Skin epidermis (tissue), 12 donors: ENCODE measurements at regions not wholly inside any gene's neighbourhood (a gene's known extent, or its start where the extent isn't known, plus 50 kb on each side); places are given as distances from the start of the nearest gene placed in this dataset.

Experiments used
- H3K27ac ChIP-seq, 21 experiments: fragments of 200-600 bp; sonication (generic) in 11 of 21; one replicate each; pipeline ENCODE4 v1.5.0; 2020; ENCODE audit warnings: mild to moderate bottlenecking in 3 of 21, inconsistent platforms in 2 of 21, moderate library complexity in 2 of 21
- H3K4me3 ChIP-seq, 7 experiments: fragments of 200-600 bp; sonication (generic) in 2 of 7; one replicate each; pipeline ENCODE4 v1.5.0; 2020; ENCODE audit warnings: inconsistent platforms in 2 of 7, mild to moderate bottlenecking in 2 of 7, moderate library complexity in 1 of 7

DNA sequence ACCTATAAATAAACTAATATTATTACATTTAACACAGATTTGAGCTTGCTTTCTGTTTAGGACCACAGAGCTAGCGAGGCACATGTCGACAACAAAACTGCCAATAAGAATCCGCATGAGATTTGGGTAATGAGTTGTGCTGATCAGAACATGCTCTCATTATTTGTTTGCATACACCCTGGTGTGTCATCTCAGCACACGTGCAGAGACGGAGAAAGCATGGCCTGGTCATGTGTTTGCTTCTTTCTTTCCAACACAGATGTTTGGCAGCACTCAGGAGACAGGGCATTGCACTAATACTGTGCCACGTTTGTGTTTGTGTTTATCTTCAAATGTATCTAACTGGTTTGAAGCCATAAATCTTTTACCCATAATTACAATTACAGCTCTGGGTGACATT lies 364.8 kb downstream of the ARAP2 start:
- Histone ChIP-seq H3K4me3 (no peak overlapping the region), H3K27ac (no peak overlapping the region)

DNA sequence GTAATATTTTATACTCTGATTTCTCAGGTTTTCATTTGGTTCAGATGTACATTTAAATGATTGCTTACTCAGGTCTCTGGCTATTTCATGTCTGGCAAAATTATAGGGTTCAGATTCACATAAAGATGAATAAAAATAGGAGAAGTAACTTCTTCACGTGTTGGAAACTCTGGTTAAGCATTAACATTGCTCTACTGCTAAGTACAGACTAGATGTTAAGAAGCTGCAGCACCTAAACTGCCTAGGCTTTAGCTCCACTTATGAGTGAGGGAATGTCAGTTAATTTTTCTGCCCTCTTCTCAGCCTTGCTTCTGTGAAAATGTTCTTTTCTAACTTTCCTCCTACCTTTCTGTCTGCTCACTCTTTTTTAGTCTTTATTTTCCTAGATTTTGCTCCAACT lies 361.2 kb downstream of the ARAP2 start:
- Histone ChIP-seq H3K27ac (no peak overlapping the region), H3K4me3 (no peak overlapping the region)

DNA sequence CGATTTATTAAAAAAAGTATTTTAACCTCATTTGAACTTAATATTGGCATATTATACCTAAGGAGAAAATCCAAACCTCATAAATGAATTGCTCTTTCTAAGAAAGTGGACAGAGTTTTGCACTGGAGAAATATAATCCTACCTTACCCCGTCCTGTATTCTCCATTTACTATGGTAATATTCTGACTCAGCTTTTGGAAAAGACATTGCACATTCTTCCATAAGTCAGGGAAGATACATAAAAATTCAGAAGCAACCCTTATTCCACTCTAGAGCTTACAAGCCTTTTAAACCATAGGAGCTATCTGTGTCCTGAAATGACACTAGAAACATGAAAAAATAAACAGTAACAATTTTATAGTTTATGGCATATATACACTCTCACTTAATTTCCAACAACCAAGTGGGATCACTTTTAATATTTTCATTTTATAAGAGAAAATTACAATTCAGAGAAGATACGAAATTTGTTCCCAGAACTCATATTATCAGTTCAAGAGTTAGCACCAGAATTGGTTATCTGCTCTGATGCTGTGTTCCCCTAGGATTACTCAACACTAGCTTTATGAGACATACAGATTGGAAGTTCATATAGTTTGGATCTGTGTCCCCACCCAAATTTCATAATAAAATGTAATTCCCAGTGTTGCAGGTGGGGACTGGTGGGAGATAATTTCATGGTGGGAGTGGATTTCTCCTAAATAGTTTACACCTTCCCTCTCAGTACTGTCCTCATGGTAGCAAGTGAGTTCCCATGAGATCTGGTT lies 359.4 kb downstream of the ARAP2 start:
- H3K27ac ChIP-seq, result no peak overlapping the region
- no peak overlapping the region for H3K4me3 ChIP-seq

DNA sequence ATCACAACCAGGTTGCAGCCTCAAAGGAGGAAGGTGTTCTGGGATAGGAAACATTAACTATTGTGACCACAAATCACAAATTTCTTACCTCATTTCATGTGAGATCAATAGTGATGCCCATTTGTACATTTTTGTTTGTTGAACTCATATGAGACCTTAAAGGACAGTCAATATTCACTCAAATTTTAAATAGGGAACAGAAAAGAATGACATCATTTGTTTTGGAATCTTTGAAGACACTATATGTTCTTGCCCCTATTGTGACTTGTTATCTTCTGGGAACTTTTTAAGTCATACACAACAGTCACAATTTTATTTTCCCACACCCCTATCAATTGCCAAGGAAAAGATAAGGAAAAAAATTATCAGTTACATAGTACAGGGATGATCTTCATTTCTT lies 346.5 kb downstream of the ARAP2 start:
- no peak overlapping the region for H3K27ac ChIP-seq
- no peak overlapping the region for H3K4me3 ChIP-seq

DNA sequence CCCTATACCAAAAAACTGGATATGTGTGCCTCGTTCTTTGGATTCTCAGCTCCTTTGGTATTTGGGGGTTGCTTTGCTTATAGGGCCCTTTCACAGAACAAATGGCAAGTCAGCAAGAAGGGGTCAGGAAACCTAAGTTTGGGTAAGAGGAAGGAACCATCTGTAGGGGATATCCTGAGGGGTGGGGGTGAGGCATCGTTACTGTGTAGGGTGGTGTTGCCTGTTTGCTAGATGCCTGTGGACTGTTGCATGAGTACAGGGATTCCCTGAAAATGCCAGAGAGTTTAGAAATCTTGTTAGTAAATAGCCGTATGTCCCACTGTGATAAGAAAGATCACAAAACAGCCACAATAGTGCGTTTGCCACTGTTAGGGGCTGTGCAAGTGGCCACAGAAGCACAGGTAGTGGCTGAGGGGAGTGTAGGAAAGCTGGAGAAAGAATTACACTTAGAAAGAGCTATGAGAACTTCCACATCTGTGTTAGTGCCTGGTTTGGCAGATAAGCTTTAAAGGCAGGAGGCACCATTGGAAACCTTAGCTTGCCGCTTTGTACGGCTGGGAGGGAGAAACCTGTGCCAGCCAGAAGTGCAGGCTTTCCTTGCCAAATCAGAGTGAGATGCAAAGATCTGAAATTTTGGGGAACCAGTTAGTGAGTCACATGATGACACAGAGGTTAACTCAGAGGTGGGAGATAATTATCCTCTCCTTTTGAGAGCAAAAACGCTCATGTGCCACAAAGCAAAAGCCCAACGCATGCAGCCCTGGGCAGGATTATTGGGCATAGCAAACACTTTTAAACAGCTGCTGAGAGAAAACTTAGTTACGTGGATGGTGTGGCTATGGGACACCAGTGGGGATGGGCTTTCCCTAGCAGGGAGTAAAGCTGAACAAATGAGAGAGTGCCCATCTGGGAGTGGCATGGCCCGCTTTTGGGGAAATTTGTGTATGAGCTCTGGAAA lies 343.7 kb downstream of the ARAP2 start:
- Histone ChIP-seq H3K4me3 (no peak overlapping the region), H3K27ac (no peak overlapping the region)

DNA sequence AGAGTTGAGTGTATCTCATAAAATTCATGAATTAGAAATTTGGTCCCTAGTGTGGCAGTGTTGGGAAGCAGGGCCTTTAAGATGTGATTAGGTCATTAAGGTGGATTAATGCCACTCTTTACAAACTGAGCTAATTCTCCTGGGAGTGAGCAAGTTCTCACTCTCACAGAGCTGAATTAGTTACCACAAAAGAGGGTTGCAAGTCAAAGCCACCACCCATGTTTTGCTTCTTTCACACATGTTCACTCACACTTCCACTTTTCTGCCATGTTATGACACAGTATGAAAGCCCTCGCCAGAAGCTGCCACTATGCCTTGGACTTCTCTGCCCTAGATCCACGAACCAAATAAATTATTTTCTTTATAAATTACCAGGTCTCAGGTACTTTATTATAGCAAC lies 332.1 kb downstream of the ARAP2 start:
- no peak overlapping the region for H3K4me3 ChIP-seq
- no peak overlapping the region for H3K27ac ChIP-seq

DNA sequence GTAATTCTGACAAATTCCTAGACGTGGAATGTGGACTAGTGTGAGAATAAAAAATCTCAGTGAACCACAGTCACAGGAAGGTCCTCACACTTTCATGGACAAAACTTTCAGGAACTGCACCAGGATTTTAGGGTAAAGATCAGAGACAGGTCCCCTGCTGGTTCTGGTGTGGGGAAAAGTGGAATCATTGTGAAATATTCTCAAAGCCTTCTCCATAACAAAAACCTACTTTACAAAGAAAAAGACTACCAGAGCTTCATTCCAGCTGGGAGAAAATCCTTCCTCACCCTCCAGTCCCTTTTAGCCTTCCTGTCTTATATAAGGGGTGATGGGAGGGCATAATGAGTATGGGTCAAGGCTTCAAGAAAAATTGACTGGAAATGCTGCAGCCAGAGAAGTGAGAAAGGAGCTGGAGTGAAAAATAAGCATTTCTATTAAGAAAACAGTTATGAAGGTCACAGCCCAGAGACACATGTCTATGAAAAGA lies 325.8 kb downstream of the ARAP2 start:
- Histone ChIP-seq H3K4me3 (no peak overlapping the region), H3K27ac (no peak overlapping the region)

DNA sequence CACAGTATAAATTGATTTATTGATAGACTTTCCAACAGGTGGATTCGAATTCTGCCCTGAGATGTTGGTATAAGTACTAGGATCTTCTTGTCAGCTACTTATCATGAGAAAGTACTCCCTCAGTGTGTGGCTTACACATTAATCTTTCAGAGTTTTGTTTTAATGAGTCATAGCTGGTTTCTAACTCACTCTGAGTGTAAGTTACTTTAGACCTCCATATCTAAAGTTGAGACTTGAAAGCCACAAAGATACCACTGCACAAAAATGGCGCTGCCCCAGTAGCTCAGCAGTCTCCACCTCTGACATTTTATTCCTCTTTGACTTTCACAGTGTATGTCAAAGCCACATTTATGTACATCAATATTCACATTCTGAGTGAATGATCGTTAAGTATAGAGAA lies 318.5 kb downstream of the ARAP2 start:
- Histone ChIP-seq H3K4me3 (no peak overlapping the region), H3K27ac (no peak overlapping the region)

DNA sequence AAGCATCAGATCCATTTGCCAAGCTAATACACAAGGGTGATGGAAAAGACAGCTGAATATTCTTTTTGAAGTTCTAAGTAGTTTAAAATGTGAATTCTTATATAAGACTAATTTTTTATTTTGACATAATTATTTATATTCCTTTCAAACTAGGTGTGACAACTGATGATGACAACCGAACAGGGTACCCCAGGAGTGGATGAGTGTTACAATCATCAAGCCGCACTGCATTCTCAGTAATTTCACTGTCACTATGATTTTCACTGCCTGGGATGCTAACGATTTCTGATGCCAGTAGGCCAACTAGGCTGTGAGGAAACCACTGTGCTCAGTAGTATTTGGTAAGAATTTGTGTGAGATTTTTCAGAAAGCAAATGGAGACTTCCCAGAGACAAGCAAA lies 317.5 kb downstream of the ARAP2 start:
- Histone ChIP-seq H3K27ac (no peak overlapping the region), H3K4me3 (no peak overlapping the region)

DNA sequence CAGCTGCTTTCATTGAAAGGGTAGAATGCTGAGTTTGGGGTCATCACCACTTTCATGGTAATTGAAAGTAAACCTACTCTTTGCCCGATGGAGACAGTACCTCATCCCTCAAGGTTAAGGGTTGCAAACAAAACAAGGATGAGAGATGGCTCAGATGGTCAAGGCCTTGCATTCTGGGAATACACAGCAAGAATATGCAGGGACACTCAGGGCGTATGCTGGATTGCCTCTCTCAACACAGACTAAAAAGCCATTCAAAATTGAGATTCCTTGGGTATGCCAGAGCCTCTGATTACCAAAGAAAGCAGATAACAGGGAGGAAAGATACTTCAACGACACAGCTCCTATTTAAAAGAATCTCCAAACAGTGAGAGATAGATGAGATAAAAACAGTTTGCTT lies 310.4 kb downstream of the ARAP2 start:
- Histone ChIP-seq H3K27ac (no peak overlapping the region), H3K4me3 (no peak overlapping the region)

DNA sequence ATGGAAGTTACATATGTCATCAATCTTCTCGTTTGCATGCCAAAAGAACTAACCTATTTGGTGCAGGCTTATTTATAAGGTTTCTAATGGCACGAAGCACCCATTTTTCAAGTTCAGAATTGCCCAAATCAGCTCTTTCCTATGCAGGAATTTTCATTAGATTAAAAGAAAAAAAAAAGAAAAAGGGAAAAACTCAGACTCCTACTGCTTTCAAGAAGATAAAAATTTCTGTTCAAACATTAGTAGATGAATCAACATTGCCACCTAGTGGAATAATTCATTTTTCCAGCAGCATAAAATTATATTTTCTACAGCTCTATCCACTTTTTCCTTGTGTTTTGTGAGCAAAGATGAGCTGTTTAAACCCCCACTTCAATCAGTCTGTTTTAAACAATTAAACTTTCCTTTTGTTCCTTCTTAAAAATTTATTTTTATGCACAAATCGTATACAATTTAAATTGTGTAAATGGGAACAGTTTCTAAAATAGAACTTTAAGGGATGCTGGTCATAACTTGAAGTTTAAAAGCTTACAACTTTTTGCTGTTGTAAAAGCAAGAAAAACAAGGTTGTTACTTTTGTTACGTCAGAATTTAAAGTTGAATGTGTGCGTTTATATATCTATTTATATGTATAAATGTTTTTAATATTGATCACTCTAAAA lies 309.9 kb downstream of the ARAP2 start:
- Histone ChIP-seq H3K4me3 (no peak overlapping the region), H3K27ac (no peak overlapping the region)

DNA sequence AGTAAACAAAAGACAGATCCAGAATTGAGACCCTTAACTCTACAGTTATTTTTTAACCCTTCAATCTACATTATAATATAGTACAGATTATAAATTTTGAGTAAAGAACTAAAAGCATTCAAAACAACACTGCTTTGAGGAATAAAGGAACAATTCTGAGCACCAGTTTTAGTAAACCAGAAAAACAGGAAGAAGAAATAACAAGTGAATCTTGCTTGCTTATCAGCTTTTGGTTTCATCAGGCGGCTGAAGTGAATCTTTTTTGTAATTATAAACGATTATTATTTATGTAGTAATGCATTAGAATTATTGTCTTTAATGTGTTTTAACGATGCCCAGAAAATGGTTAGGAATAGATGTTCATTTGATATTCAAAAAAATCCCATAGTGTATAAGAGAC lies 305.4 kb downstream of the ARAP2 start:
- H3K4me3 ChIP-seq, result no peak overlapping the region
- H3K27ac ChIP-seq, result no peak overlapping the region

DNA sequence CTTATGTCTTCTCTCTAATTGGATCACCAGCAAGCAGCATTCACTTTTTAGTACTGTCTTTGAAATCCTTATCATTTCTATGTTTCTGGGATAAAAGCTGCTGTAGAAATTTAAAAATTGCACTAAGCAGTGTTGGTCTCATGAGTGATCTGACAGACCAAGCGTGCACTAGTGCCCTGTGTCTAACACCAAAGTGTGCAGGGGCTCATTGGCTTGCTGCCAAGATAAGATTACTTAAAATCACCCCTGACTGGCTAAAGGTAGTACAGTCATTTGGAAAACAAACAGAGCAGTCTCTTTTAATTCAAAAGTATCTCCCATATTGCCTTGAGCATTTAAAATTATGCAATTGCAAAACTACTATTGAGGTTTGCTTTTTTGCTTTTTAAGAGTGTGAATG lies 304.6 kb downstream of the ARAP2 start:
- H3K4me3 ChIP-seq, result no peak overlapping the region
- H3K27ac ChIP-seq, result no peak overlapping the region

DNA sequence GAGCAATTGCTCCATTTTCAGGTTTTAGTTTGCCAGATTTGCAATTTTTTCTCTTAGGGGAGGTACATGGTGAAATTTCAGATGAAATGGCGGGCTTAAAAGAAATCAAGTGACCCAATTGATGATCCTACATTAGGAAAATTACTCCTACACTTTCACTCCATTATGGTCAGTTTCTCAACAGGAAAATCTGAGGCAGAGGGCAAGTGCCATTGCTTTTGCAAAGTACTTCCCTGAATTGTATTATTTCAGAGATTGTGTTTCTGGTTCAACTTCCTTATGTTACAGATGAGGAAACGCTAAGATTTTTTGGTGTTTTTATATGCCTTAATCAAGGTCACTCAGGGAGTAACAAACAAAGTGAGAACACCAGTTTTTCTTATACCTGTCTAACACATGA lies 302.2 kb downstream of the ARAP2 start:
- Histone ChIP-seq H3K27ac (no peak overlapping the region), H3K4me3 (no peak overlapping the region)

DNA sequence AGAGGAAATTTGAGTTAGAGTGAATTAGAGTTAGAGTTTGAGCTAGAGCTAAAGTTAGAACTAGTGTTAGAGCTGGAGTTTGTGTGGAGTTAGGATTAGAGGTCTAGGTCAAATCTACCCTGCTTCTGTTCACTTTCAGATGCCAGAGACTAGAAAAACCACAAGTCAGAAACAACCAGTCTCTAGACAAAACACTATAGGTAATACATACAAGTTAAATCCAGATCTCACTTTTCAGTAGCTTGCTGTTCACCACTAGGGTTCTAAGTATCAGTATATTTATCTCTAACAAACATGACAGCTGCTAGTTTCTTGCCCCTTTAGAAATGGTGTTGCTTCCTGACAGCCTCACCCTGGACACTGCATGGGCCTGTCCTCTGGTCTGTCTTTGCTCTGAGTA lies 300.7 kb downstream of the ARAP2 start:
- no peak overlapping the region for H3K4me3 ChIP-seq
- no peak overlapping the region for H3K27ac ChIP-seq

DNA sequence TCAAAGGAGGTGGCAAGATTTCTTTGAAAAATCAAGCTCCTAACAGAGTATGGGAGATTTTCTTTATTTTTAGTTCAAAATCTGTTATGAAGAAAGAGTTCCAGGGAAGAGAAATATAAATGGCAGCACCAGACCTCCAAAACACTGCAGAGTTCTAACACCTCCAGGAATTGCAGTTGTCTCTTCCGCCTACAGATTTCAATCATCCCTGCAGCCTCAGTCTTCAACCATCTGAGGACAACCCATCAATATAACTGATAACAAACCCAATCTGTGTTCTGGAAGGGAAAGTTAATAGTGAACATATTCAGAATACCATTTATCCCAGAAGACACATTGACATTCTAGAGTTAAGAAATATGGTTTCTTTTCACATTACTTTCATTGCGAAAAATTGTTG lies 296.1 kb downstream of the ARAP2 start:
- no peak overlapping the region for H3K4me3 ChIP-seq
- H3K27ac ChIP-seq, result no peak overlapping the region

DNA sequence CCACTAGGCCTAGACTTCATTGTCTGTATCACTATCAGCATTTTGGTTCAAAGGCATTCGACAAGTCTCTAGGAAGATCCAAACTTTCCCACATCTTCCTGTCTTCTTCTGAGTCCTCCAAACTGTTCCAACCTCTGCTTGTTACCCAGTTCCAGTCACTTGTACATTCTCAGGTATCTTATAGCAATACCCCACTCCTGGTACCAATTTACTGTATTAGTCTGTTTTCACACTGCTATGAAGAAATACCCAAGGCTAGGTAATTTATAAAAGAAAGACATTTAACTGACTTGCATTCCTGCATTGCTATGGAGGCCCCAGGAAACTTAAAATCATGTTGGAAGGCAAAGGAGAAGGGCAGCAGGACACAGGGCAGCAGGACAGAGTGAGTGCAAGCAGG lies 293.9 kb downstream of the ARAP2 start:
- H3K4me3 ChIP-seq, result no peak overlapping the region
- H3K27ac ChIP-seq, result no peak overlapping the region

DNA sequence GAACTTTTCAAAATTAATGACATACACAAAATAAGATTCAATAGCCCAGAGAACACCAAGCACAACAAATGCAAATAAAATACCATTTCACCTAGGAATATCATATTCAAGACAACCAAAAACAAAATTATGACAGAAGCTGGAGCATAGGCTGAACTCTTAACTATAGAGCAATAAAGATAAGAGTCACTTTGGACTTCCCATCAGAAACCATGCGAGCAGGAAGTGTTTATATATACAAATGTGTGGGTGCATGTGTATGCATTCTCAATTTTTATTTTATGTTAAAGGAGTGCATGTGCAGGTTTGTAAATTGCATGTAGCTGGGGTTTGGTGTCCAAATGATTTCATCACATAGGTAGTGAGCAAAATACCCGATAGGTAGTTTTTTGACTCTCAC lies 291.6 kb downstream of the ARAP2 start:
- H3K27ac ChIP-seq, result no peak overlapping the region
- no peak overlapping the region for H3K4me3 ChIP-seq

DNA sequence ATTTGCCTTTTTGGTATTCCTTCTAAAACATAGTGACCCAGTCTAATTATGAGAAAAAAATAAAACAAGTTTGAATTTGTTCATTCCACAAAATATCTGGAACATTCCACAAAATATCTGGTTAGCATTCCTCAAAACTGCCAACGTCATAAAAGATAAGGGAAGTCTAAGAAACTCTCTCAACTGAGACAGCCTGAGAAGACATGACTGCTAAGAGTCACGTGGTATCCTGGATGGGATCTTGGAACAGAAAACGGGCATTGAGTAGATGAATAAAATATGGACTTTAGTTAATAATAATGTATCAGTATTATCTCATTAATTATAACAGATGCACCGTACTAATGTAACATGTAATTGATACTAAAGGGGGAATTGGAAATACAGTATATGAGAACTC lies 280.9 kb downstream of the ARAP2 start:
- Histone ChIP-seq H3K27ac (no peak overlapping the region), H3K4me3 (no peak overlapping the region)

DNA sequence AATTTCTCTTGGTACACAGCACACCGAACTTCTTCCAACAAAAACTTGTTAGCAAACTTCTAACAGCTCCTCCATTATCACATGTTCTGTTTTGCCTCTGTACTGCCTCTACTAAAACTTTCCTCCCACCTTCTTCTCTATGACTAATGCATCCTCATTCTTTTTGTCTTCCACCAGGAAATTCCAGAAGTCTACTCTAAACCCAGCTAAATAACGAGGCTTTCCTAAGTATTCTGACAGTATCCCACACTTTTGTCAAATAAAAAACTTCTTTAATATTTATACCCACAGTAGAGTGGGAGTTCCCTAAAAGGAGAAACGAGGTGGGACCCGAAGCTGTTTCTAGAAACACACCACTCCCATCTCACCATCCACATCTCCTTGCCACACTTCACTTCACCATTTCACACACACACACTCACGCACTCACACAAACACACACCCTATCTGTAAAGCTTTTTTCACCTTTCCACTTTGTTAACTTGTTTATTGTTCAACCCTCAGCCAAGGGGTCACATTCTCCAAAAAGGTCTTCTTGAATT lies 280.3 kb downstream of the ARAP2 start:
- no peak overlapping the region for H3K4me3 ChIP-seq

More for the DNA sequence above, 280.3 kb downstream of the ARAP2 start:
- no peak overlapping the region for H3K27ac ChIP-seq
